Heart left ventricle (tissue), 16 donors: ENCODE measurements at regions not wholly inside any gene's neighbourhood (a gene's known extent, or its start where the extent isn't known, plus 50 kb on each side); places are given as distances from the start of the nearest gene placed in this dataset.

Experiments
- ATAC-seq, 4 donors: fragments of 200-7000 bp; cut with Tn5 transposase; one replicate each; pipeline ENCODE4 v1.9.1; 2020 to 2022; ENCODE audit warnings: moderate library complexity in 4 of 4, mild to moderate bottlenecking in 3 of 4, moderate number of reproducible peaks in 1 of 4
- DNase-seq, 5 donors: peaks; one replicate each; pipeline ENCODE4 v3.0.0-alpha.2; 2020
- H3K27ac ChIP-seq, 12 donors: fragments of 200-600 bp; sonication (generic) in 4 of 12; one replicate each; pipeline versions ENCODE4 v1.5.0 to v1.8.0; 2016 to 2022; ENCODE audit warnings: mild to moderate bottlenecking in 2 of 12
- H3K27me3 ChIP-seq, 9 donors: fragments of 200-600 bp; sonication (generic) in 2 of 9; one replicate each; pipeline versions ENCODE4 v1.5.1 to v1.8.0; 2016 to 2022; ENCODE audit warnings: mild to moderate bottlenecking in 3 of 9
- H3K36me3 ChIP-seq, 9 donors: fragments of 200-600 bp; sonication (generic) in 2 of 9; one replicate each; pipeline versions ENCODE4 v1.5.0 to v1.8.0; 2018 to 2022; ENCODE audit warnings: mild to moderate bottlenecking in 2 of 9
- H3K4me1 ChIP-seq, 12 donors: fragments of 200-600 bp; sonication (generic) in 4 of 12; one replicate each; pipeline versions ENCODE4 v1.5.0 to v1.8.0; 2016 to 2022; ENCODE audit warnings: mild to moderate bottlenecking in 3 of 12
- H3K4me3 ChIP-seq, 12 donors: fragments of 200-600 bp; sonication (generic) in 4 of 12; one replicate each; pipeline versions ENCODE4 v1.5.0 to v1.8.0; 2017 to 2022; ENCODE audit warnings: mild to moderate bottlenecking in 9 of 12, moderate library complexity in 4 of 12
- H3K9me3 ChIP-seq, 12 donors: fragments of 200-600 bp; sonication (generic) in 4 of 12; one replicate each; pipeline versions ENCODE4 v1.5.0 to v1.8.0; 2016 to 2022; ENCODE audit warnings: mild to moderate bottlenecking in 1 of 12
- POLR2A ChIP-seq, 2 donors: fragments of 450-650 bp; IDR thresholded peaks; one replicate each; pipeline ENCODE4 v1.6.1; 2017; ENCODE audit warnings: antibody characterized with exemption in 2 of 2, mild to moderate bottlenecking in 2 of 2, moderate library complexity in 2 of 2
- WGBS, 4 donors: extraction: QIAGEN DNeasy Blood & Tissue Kit in 2 of 4; methylation state at CpG; one replicate each; pipeline versions ENCODE4 v1.1.5 to v1.1.7; 2013 to 2018; 5-methylcytosine and 5-hydroxymethylcytosine counted together
- intact Hi-C, 10 donors: fragments of 100-400 bp; cut with DNase I; formaldehyde crosslinking; loops; one replicate each; pipeline versions ENCODE4 v1.11.1 to v1.14.2; 2022
- TF ChIP-seq, protein P1 (sequence below), 12 donors: fragments of 200-600 bp; sonication (generic) in 4 of 12; IDR thresholded peaks; one replicate each; pipeline versions ENCODE4 v1.5.0 to v1.8.0; 2018 to 2022; ENCODE audit warnings: antibody characterized with exemption in 12 of 12, mild to moderate bottlenecking in 5 of 12
- donor health status: ischemic (EF 13 %, LVEDD 7.1; RV severe dilation, severe dysfunction).
- donor health status: healthy with polysubstance abuse.
- donor health status: DM: no; HTN: yes; CAD: no.
- donor health status: DM: no; HTN: no; CAD: no.
- donor health status: ischemic (EF 25% LVEDD 6.9; RV normal size, moderate dysfunction).
- donor health status: ischemic (EF 25% LVEDD 5.7; RV mildly dilated, moderate dysfunction).
- donor health status: healthy.
- donor health status: DM: yes; HTN: yes; CAD: no.
- donor health status: ischemic (EF 35%, LVEDD 5.7; RV mildly dilated, moderate dysfunction).
- donor health status: nonischemic (EF 11% LVEDD 7.7; RV severe dilation, severe dysfunction).
- donor health status: DM: yes; HTN: yes; CAD: no.
- donor health status: PGD.
- donor health status: ischemic (EF 29% LVEDD 5.4; RV normal size, mild dysfunction).
- donor health status: nonischemic (EF 23%, LVEDD 6.1; RV moderate dilation, normal function).

DNA sequence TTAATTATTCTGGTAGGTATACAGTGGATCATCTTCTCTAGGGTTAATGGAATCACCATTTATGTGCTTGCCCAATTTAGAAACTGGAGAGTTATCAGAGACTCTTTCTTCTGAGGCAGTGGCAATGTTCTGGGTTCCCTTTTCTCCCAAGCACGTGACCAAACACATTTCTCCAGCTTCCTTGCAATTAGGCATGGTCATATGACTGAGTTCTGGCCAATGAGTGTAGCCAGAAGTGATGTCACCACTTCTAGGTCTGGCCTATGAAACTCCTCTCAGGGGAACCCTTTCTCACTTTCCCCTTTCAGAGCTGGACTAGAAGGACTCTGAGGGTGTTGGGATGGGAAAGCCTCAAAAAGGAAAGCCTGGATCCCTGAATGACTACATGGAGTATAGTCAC is 172.0 kb downstream of the NSG2 start:
- TF ChIP-seq POLR2A (IDR thresholded peaks at IDR 0.05), result no peak
- TF ChIP-seq, protein P1, sequence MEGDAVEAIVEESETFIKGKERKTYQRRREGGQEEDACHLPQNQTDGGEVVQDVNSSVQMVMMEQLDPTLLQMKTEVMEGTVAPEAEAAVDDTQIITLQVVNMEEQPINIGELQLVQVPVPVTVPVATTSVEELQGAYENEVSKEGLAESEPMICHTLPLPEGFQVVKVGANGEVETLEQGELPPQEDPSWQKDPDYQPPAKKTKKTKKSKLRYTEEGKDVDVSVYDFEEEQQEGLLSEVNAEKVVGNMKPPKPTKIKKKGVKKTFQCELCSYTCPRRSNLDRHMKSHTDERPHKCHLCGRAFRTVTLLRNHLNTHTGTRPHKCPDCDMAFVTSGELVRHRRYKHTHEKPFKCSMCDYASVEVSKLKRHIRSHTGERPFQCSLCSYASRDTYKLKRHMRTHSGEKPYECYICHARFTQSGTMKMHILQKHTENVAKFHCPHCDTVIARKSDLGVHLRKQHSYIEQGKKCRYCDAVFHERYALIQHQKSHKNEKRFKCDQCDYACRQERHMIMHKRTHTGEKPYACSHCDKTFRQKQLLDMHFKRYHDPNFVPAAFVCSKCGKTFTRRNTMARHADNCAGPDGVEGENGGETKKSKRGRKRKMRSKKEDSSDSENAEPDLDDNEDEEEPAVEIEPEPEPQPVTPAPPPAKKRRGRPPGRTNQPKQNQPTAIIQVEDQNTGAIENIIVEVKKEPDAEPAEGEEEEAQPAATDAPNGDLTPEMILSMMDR (IDR thresholded peaks at IDR 0.05), result no peak
- Histone ChIP-seq H3K4me3 (no peak overlapping the region), H3K9me3 (peaks cover 0 to 14% (median 5%) of the 10 kb centered on the region in 12 donors), H3K27ac (no peak overlapping the region), H3K36me3 (no peaks in the 10 kb centered on the region), H3K4me1 (no peaks in the 10 kb centered on the region), H3K27me3 (peaks cover 0 to 34% (median 8%) of the 10 kb centered on the region in 9 donors)
- WGBS, 4 donors, result 43 to 57% (median 46%) methylated on average over 1 of the region's 1 CpG
- intact Hi-C loops, result no loop called here
- DNase-seq (no peak), ATAC-seq (no peak)

DNA sequence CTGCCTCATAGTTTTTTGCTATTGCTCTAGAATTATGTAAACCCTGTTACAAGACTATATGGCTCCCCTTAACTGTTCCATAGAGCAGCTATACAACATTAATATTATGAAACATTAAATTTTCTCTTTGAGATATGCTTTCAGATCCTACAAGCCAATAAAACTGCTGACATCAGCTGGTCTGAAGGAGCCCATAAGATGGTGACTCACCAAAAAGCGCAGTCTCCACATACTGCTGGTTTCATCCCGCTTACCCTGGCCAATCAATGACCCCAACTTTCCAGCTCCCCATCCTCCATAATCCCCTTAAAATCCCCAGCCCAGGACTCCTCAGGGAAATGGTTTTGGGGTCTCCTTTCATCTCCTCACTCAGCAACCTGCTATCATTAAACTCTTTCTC is 172.7 kb downstream of the NSG2 start:
- TF ChIP-seq POLR2A (IDR thresholded peaks at IDR 0.05), result no peak
- TF ChIP-seq, protein P1 (IDR thresholded peaks at IDR 0.05), result no peak
- DNase-seq (no peak), ATAC-seq (no peak)
- WGBS, 4 donors, result 89 to 97% (median 95%) methylated on average over 2 of the region's 2 CpGs
- intact Hi-C loops, result no loop called here
- Histone ChIP-seq H3K36me3 (no peaks in the 10 kb centered on the region), H3K9me3 (peaks cover 0 to 14% (median 5%) of the 10 kb centered on the region in 12 donors), H3K27me3 (peaks cover 0 to 34% (median 2%) of the 10 kb centered on the region in 9 donors), H3K4me1 (no peaks in the 10 kb centered on the region), H3K4me3 (no peak overlapping the region), H3K27ac (no peak overlapping the region)

DNA sequence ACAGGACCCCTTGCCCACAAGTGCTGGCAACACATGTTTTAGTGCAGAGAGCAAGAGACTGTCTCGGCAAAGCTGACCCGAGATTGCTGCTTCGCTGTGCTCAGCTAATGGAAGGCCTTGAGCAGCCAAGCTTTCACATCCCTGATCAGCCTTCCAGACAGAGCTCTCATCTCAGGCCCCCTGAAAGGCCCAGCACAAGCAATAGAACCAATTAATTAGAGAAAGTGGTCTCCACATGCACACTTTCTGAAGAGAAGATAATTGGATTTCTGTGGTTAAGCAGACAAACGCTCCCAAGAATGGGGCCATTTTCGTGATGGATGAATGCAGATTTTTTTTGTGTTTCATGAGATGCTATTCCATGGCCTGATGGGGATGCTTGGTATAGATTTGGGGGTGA is 174.9 kb downstream of the NSG2 start:
- TF ChIP-seq, protein P1 (IDR thresholded peaks at IDR 0.05), result no peak
- no peak for TF ChIP-seq POLR2A (IDR thresholded peaks at IDR 0.05)
- Histone ChIP-seq H3K27ac (no peak overlapping the region), H3K9me3 (peaks cover 0 to 14% (median 5%) of the 10 kb centered on the region in 12 donors), H3K4me1 (no peaks in the 10 kb centered on the region), H3K27me3 (peaks cover 0 to 12% (median 0%) of the 10 kb centered on the region in 9 donors), H3K36me3 (no peaks in the 10 kb centered on the region), H3K4me3 (no peak overlapping the region)
- DNase-seq (no peak), ATAC-seq (no peak)
- intact Hi-C loops, result no loop called here
- 91 to 97% (median 93%) methylated on average over 5 of the region's 5 CpGs for WGBS, 4 donors

DNA sequence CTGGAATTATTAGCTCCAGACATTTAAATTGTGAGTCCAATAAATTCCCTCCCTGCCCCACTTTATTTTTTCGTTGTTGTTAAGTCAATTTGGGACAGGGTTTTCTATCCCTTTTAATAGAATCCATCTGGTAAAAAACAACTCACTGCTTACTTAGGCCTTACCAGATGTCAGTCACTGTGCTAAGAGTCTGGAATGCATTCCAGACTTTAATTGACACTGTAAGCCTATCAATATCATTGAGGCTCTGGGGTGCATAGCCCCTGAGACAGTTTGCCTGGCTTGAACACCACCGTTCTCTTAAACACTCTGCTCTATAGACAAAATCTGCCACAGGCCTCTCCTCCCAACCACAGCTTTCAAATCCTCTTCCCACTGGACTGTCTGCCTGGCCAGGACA is 175.9 kb downstream of the NSG2 start:
- H3K27me3 ChIP-seq, result peaks cover 0 to 10% (median 0%) of the 10 kb centered on the region in 9 donors
- ATAC-seq (no peak), DNase-seq (no peak)
- no peak overlapping the region for H3K4me3 ChIP-seq
- WGBS, 4 donors, result 57 to 64% (median 62%) methylated on average over 2 of the region's 2 CpGs
- peaks cover 0 to 14% (median 5%) of the 10 kb centered on the region in 12 donors for H3K9me3 ChIP-seq
- no peaks in the 10 kb centered on the region for H3K4me1 ChIP-seq
- TF ChIP-seq, protein P1 (IDR thresholded peaks at IDR 0.05), result no peak
- no peaks in the 10 kb centered on the region for H3K36me3 ChIP-seq
- no peak overlapping the region for H3K27ac ChIP-seq
- intact Hi-C loops, result no loop called here
